HG02840 (cell line): ENCODE measurements at regions not wholly inside any gene's neighbourhood (a gene's known extent, or its start where the extent isn't known, plus 50 kb on each side); places are given as distances from the start of the nearest gene placed in this dataset.

Source experiments
- ATAC-seq: cut with Tn5 transposase; IDR thresholded peaks from one replicate; pipeline ENCODE4 v1.9.1; 2021; ENCODE audit warnings: mild to moderate bottlenecking, moderate library complexity, moderate number of reproducible peaks; ENCODE audit not compliant: unreplicated experiment, low FRiP score

DNA sequence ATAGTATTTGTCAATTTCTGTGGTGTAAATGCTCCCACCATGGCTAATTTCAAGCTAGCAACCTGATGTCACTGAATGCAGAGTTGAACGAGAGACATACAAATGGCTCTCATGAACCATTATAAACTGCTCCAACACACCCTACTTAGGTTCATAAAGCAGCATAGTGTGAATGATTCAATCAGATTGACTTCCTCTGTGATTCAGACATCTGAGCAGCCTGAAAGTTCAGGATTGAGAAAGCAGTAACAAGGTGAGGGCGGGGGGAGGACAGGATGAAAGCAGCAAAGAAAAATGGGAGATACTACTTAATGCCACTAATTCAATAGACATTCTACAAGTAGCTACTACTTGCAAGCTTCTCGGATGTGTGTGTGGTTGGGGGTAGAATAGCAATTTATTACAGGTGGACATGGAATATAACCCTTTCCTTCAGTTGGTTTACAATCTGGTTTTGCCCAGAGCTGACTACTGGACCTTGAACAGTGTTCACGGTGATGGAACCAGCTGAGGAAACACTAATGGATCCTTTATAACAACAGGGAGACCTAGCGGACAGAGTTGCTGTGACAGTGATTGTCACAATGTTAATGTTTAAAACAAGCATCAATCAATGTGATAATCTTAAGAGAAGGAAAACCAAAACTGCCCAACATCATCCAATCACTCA is 52.5 kb upstream of the PELI2 start:
- ATAC-seq, result no peak
